Colon (tissue), 2 donors: ENCODE measurements at regions not wholly inside any gene's neighbourhood (a gene's known extent, or its start where the extent isn't known, plus 50 kb on each side); places are given as distances from the start of the nearest gene placed in this dataset.

Experiments used
- FAIRE-seq: peaks from 2 replicates; lab custom pipeline; 2012; peaks lifted over from hg19 to GRCh38; lab: Jason Lieb, UNC
- donor health status: control.
- donor health status: control.

- no peak for FAIRE-seq
Measured at GRCh38 chr9:81489046-81489445, 200.3 kb downstream of the TLE1 start.

GRCh38 chr9:81480828-81481604 lies 208.3 kb downstream of the TLE1 start:
- FAIRE-seq: no peak

- no peak for FAIRE-seq
Measured at GRCh38 chr9:81479573-81479972, 209.8 kb downstream of the TLE1 start.

DNA sequence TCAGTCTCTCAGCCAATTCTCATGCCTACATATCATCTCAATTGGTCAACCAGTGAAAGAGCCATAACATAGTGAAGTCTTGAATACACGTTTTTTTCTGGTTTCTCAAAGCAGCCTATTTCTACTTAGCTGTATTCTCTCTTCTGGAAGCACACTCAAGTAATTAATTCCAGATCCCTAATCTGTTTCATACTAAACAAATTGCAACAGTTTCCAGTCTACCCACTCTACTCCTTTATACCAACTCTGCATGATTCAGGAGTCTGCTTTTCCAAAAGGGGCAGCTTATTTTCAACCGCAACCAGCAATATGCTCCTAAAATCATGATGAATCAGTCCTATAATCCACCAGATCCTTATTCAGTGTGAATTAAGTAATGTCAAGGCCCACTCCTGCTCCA lies 211.7 kb downstream of the TLE1 start:
- FAIRE-seq: no peak

DNA sequence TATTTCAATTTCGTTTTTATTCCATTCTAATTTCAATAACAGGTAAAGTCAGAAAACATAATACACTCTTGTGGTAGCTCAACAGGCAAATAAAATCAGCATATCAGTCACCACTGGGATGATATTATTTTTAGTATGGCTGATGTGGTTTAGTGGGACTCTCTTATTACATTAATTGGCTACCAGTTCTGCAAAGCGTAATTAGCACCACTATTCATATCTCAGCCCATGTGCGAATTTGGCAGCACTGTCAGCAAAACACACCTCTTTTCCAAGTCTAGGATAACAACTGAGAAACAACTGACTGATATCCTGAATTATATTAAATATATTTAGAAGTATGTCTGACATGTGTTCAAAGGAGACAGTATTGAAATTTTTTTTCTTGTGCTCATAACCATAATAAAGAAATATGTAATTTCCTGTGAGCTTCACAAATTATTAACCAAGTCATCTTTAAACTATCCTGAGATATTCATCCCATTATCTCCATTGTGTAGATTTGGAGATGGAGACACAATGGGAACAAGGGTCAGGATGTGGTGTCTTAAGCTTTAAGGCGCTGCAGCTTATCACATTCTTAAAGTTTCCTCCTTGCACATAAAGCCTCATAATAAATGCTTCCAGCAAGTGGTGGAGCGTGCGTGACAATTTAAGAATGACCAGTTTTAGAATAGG lies 212.4 kb downstream of the TLE1 start:
- no peak for FAIRE-seq

- FAIRE-seq: no peak
Measured at GRCh38 chr9:81474792-81475191, 214.6 kb downstream of the TLE1 start.

DNA sequence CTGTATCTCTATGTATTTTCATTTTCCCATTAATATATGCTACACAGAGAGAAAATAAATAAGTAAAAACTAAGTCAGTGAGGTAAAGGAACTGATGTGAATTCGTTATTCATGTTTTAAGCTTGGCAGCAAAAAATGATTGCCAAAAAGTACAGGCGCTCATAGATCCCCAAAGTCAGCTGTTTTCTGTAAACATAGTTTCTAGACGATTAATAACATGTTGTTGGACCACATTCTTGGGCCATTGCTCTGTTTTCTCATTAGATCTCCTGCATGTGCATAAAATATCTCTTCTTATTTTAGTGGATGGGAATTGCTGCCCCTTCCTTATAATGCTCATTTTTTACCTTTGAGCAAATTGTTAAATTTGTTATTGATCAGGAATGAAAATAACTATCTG lies 215.2 kb downstream of the TLE1 start:
- no peak for FAIRE-seq

- no peak for FAIRE-seq
Measured at GRCh38 chr9:81473708-81474107, 215.6 kb downstream of the TLE1 start.

- no peak for FAIRE-seq
Measured at GRCh38 chr9:81473206-81473605, 216.1 kb downstream of the TLE1 start.

- FAIRE-seq: no peak
Measured at GRCh38 chr9:81472701-81473100, 216.6 kb downstream of the TLE1 start.

DNA sequence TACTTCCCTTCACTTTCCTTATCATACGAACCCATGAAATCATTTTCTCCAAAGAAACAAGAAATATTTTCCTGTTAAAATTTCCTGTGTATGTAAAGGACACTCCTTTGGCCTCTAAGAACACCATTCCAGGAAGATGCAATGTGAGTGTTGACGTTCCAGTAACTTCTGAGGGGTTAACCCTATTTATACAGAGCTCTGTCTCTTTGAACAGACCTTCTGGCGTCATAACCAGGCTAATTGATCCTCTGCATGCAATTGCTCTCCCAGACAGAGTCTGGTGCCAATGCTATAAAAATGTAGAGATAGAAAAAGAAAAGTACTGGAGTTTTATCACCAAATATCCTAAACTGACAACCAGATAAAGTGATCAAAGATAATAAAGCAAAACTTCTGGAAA lies 218.5 kb downstream of the TLE1 start:
- FAIRE-seq: no peak

- no peak for FAIRE-seq
Measured at GRCh38 chr9:81468084-81468595, 221.2 kb downstream of the TLE1 start.

DNA sequence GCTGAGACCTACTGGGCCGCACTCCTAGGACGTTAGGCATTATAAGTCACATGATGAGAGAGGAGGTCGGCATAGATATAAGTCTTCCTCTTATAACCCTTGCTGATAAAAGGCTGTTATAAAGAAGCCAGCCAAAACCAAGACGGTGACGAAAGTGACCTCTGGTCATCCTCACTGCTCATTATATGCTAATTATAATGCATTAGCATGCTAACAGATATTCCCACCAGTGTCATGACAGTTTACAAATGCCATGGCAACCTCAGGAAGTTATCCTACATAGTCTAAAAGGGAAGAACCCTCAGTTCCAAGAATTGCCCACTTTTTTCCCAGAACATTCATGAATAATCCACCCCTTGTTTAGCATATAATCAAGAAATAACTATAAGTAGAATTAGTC lies 222.4 kb downstream of the TLE1 start:
- FAIRE-seq: no peak

- FAIRE-seq: no peak
Measured at GRCh38 chr9:81465468-81466011, 223.8 kb downstream of the TLE1 start.

GRCh38 chr9:81462801-81463200 lies 226.5 kb downstream of the TLE1 start:
- no peak for FAIRE-seq

- no peak for FAIRE-seq
Measured at GRCh38 chr9:81461196-81461595, 228.2 kb downstream of the TLE1 start.

GRCh38 chr9:81460693-81461092 lies 228.7 kb downstream of the TLE1 start:
- no peak for FAIRE-seq

- FAIRE-seq: no peak
Measured at GRCh38 chr9:81459591-81459990, 229.8 kb downstream of the TLE1 start.

- FAIRE-seq: no peak
Measured at GRCh38 chr9:81456431-81457006, 232.8 kb downstream of the TLE1 start.

- FAIRE-seq: no peak
Measured at GRCh38 chr9:81455462-81456219, 233.7 kb downstream of the TLE1 start.

- FAIRE-seq: no peak
Measured at GRCh38 chr9:81445331-81445921, 243.9 kb downstream of the TLE1 start.

- FAIRE-seq: no peak
Measured at GRCh38 chr9:81431641-81432040, 257.7 kb downstream of the TLE1 start.
